Vagina (tissue), 2 donors: ENCODE measurements at regions not wholly inside any gene's neighbourhood (a gene's known extent, or its start where the extent isn't known, plus 50 kb on each side); places are given as distances from the start of the nearest gene placed in this dataset.

Experiments used
- DNase-seq, 2 donors: peaks; one replicate each; pipeline ENCODE4 v3.0.0-alpha.2; 2017; ENCODE audit errors: extremely low spot score in 2 of 2
- H3K27ac ChIP-seq: fragments of 200-600 bp; sonication (generic); one replicate; pipeline ENCODE4 v1.5.1; 2019
- H3K27me3 ChIP-seq: fragments of 200-600 bp; sonication (generic); one replicate; pipeline ENCODE4 v1.5.1; 2019
- H3K36me3 ChIP-seq, 2 donors: fragments of 200-600 bp; sonication (generic); one replicate each; pipeline ENCODE4 v1.5.1; 2017 to 2019
- H3K4me1 ChIP-seq: fragments of 200-600 bp; sonication (generic); one replicate; pipeline ENCODE4 v1.5.1; 2019
- H3K4me3 ChIP-seq, 2 donors: fragments of 200-600 bp; sonication (generic); 1 replicate in 1 of 2; 2 replicates in 1 of 2; pipeline ENCODE4 v1.5.1; 2016 to 2019
- H3K9me3 ChIP-seq: fragments of 200-600 bp; sonication (generic); one replicate; pipeline ENCODE4 v1.5.1; 2019
- POLR2A ChIP-seq, 2 donors: fragments of 450-650 bp; IDR thresholded peaks; one replicate each; pipeline ENCODE4 v1.6.1; 2017; ENCODE audit warnings: antibody characterized with exemption in 2 of 2, mild to moderate bottlenecking in 2 of 2, moderate library complexity in 2 of 2
- POLR2AphosphoS5 ChIP-seq, 2 donors: sonication (generic); formaldehyde crosslinking; IDR thresholded peaks; one replicate each; pipeline ENCODE4 v1.9.0; 2017; ENCODE audit warnings: antibody characterized with exemption in 2 of 2, mild to moderate bottlenecking in 2 of 2, low read depth in 1 of 2; ENCODE audit not compliant: insufficient read depth in 1 of 2
- intact Hi-C: fragments of 100-400 bp; cut with DNase I; formaldehyde crosslinking; loops from one replicate; pipeline ENCODE4 v1.15.1; 2023
- TF ChIP-seq, protein P1 (sequence below), 3 experiments: fragments of 450-650 bp in 2 of 3; fragments of 200-600 bp in 1 of 3; sonication (generic) in 1 of 3; IDR thresholded peaks; one replicate each; pipeline ENCODE4 v1.5.1; 2017 to 2019; ENCODE audit warnings: antibody characterized with exemption in 3 of 3, mild to moderate bottlenecking in 2 of 3, moderate library complexity in 2 of 3

DNA sequence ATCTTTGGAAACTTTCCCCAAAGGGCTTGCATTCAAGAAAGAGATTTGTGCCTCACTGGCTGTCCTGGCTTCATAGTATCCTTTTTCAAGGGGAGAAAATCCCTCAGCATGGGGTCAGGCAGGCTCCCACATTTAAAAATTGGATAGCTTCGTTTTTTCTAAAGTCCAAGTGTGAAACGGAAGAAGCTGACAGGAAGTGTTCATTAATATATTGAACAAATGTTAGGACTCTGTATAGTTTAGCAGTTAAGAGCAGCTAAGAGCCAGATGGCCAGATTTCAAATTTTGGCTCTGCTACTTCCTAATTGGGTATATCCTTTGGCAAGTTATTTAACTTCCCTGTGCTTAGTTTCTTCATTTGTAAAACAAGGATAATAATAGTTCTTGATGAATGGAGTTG lies 354.9 kb upstream of the FAT3 start:
- no peak overlapping the region for H3K4me3 ChIP-seq
- intact Hi-C loops = no loop called here
- TF ChIP-seq POLR2AphosphoS5 (IDR thresholded peaks at IDR 0.05; ENCODE audit: insufficient read depth in 1 of 2, low read depth in 1 of 2) = no peak
- no peak for TF ChIP-seq POLR2A (IDR thresholded peaks at IDR 0.05)

DNA sequence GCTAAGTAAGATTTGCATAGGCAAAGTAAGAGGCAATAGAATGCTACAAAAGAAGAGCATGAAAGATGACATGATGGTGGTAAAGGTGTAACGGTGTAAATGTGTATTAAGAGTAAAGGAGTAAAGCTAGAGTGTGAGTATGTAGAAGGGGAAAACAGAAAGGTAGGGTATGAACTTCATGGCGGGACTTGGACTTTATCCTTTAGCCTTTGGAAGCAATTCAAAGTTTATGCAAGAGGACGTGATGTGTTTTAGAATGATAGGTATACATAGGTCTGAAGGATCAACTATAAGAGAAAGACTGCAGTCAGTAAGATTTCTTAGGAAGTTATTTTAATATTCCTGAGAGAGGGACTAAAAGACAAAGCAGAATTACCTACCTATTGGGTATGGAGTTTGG lies 358.0 kb upstream of the FAT3 start:
- H3K4me3 ChIP-seq = no peak overlapping the region
- TF ChIP-seq POLR2AphosphoS5 (IDR thresholded peaks at IDR 0.05; ENCODE audit: insufficient read depth in 1 of 2, low read depth in 1 of 2) = no peak
- TF ChIP-seq POLR2A (IDR thresholded peaks at IDR 0.05) = no peak
- TF ChIP-seq, protein P1, sequence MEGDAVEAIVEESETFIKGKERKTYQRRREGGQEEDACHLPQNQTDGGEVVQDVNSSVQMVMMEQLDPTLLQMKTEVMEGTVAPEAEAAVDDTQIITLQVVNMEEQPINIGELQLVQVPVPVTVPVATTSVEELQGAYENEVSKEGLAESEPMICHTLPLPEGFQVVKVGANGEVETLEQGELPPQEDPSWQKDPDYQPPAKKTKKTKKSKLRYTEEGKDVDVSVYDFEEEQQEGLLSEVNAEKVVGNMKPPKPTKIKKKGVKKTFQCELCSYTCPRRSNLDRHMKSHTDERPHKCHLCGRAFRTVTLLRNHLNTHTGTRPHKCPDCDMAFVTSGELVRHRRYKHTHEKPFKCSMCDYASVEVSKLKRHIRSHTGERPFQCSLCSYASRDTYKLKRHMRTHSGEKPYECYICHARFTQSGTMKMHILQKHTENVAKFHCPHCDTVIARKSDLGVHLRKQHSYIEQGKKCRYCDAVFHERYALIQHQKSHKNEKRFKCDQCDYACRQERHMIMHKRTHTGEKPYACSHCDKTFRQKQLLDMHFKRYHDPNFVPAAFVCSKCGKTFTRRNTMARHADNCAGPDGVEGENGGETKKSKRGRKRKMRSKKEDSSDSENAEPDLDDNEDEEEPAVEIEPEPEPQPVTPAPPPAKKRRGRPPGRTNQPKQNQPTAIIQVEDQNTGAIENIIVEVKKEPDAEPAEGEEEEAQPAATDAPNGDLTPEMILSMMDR (IDR thresholded peaks at IDR 0.05) = no peak

More for the DNA sequence above, 354.9 kb upstream of the FAT3 start:
- Histone ChIP-seq H3K27ac (no peak overlapping the region), H3K4me1 (no peaks in the 10 kb centered on the region), H3K36me3 (no peaks in the 10 kb centered on the region), H3K27me3 (no peaks in the 10 kb centered on the region), H3K9me3 (no peaks in the 10 kb centered on the region)
- no peak for DNase-seq

DNA sequence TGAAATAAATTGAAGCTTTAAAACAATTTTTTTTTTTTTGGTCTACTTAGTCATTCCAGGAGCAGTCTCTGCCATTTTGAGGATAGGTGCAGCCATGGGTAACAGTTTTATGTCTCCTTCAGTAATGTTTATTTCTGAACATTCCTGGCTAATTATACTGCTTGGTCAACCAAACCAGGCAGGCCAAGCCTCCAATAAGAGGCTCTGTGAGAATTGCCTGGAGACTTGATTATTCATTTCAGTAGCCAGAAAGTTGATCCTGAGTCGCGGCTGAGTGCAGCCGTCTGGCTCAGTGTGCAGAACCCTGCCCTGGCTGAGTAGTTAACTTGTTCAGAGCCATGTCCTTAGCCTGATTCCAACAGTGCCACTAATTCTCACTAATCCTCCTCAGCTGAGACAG lies 364.0 kb upstream of the FAT3 start:
- H3K27ac ChIP-seq = no peak overlapping the region
- TF ChIP-seq, protein P1 (IDR thresholded peaks at IDR 0.05) = no peak
- TF ChIP-seq POLR2AphosphoS5 (IDR thresholded peaks at IDR 0.05; ENCODE audit: insufficient read depth in 1 of 2, low read depth in 1 of 2) (no peak), POLR2A (IDR thresholded peaks at IDR 0.05) (no peak)
- H3K27me3 ChIP-seq = no peaks in the 10 kb centered on the region
- no peaks in the 10 kb centered on the region for H3K36me3 ChIP-seq
- peaks cover 16% of the 10 kb centered on the region for H3K4me1 ChIP-seq
- intact Hi-C loops = no loop called here
- no peak overlapping the region for H3K4me3 ChIP-seq
- no peaks in the 10 kb centered on the region for H3K9me3 ChIP-seq
- DNase-seq = no peak

More for the DNA sequence above, 358.0 kb upstream of the FAT3 start:
- Histone ChIP-seq H3K4me1 (no peaks in the 10 kb centered on the region), H3K27ac (no peak overlapping the region), H3K9me3 (no peaks in the 10 kb centered on the region), H3K36me3 (no peaks in the 10 kb centered on the region), H3K27me3 (no peaks in the 10 kb centered on the region)
- no peak for DNase-seq
- intact Hi-C loops = no loop called here

DNA sequence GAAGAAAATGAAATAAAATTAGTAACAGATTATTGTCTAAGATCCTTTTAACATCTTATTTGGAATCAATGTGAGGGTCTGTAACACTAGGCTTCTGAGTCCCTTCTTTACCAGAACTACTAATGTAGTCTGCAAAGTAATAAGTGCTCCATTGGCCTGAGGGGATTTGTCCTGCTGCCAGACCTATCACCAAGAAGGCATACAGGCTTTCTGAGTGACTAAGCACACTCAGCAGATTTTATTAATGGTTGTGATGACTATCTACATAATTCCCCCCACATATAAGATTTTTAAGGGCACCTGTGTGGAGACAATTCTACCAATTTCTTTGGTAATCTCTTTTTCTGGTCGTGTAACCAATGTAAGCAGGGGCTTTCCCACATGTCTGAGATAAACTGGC lies 365.0 kb upstream of the FAT3 start:
- Histone ChIP-seq H3K9me3 (no peaks in the 10 kb centered on the region), H3K27me3 (no peaks in the 10 kb centered on the region), H3K36me3 (no peaks in the 10 kb centered on the region), H3K4me3 (no peak overlapping the region), H3K4me1 (peaks cover 17% of the 10 kb centered on the region), H3K27ac (no peak overlapping the region)
- TF ChIP-seq, protein P1 (IDR thresholded peaks at IDR 0.05) = no peak
- TF ChIP-seq POLR2AphosphoS5 (IDR thresholded peaks at IDR 0.05; ENCODE audit: insufficient read depth in 1 of 2, low read depth in 1 of 2) (no peak), POLR2A (IDR thresholded peaks at IDR 0.05) (no peak)
- intact Hi-C loops = no loop called here
- no peak for DNase-seq

DNA sequence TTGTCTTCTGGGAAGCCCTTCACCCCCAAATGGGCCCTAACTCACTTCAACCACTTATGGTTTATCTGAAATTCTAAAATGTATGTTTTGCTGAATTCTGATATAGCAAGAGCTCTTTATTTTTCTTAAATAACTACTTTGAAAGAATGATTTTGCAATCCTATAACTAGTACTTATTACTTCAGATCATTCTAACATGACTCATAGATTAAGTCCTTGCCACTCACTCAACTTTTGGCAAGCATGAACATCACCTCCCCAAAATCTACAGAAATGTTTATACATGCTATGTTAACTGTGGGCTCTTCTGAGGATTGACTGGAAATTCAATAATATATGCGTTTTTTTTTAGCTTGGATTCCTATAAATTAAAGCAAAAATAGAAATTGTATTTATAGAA lies 367.4 kb upstream of the FAT3 start:
- Histone ChIP-seq H3K9me3 (no peaks in the 10 kb centered on the region), H3K27ac (no peak overlapping the region), H3K36me3 (no peaks in the 10 kb centered on the region), H3K4me3 (no peak overlapping the region), H3K27me3 (no peaks in the 10 kb centered on the region), H3K4me1 (peaks cover 17% of the 10 kb centered on the region)
- no peak for DNase-seq
- TF ChIP-seq POLR2AphosphoS5 (IDR thresholded peaks at IDR 0.05; ENCODE audit: insufficient read depth in 1 of 2, low read depth in 1 of 2) (no peak), POLR2A (IDR thresholded peaks at IDR 0.05) (no peak)
- TF ChIP-seq, protein P1 (IDR thresholded peaks at IDR 0.05) = no peak
- intact Hi-C loops = no loop called here
